A549 (cell line): ENCODE measurements at regions not wholly inside any gene's neighbourhood (a gene's known extent, or its start where the extent isn't known, plus 50 kb on each side); places are given as distances from the start of the nearest gene placed in this dataset.

Source experiments
- ATAC-seq, 2 experiments: fragments of 200-7000 bp in 1 of 2; fragments of >200 bp in 1 of 2; cut with Nextera tagmentation in 1 of 2; cut with Tn5 transposase in 1 of 2; 3 replicates each; pipeline versions ENCODE4 v1.8.0 to v1.9.1; 2018 to 2020; ENCODE audit warnings: mild to moderate bottlenecking in 1 of 2, moderate library complexity in 1 of 2
- CTCF ChIA-PET: fragments of 300-600 bp; sonication (Branson Sonifier 250); formaldehyde crosslinking; extraction: SDS; loops from one replicate; lab custom pipeline; 2021; ENCODE audit warnings: antibody characterized with exemption, inconsistent platforms; lab: Yijun Ruan, JAX
- POLR2A ChIA-PET: fragments of 350-600 bp; formaldehyde crosslinking; extraction: SDS; loops from one replicate; lab custom pipeline; 2021; ENCODE audit warnings: antibody characterized with exemption, inconsistent platforms; lab: Yijun Ruan, JAX
- DNase-seq, 2 experiments: peaks; one replicate each; pipeline versions ENCODE4 v3.0.0 to v3.0.0-alpha.2; 2011 to 2016; ENCODE audit warnings: low read depth in 1 of 2, low spot score in 1 of 2
- FAIRE-seq: peaks from 2 replicates; lab custom pipeline; 2011; peaks lifted over from hg19 to GRCh38; lab: Jason Lieb, UNC
- H3K27ac ChIP-seq, 2 experiments: fragments of >200 bp; sonication (Bioruptor Twin); formaldehyde crosslinking; 3 replicates each; pipeline ENCODE4 v1.5.1; 2016 to 2017
- H3K4me1 ChIP-seq: fragments of >200 bp; sonication (Bioruptor Twin); formaldehyde crosslinking; 3 replicates; pipeline ENCODE4 v1.6.1; 2016
- H3K4me2 ChIP-seq: fragments of >200 bp; sonication (Bioruptor Twin); formaldehyde crosslinking; 3 replicates; pipeline ENCODE4 v1.6.1; 2016
- H3K4me3 ChIP-seq: fragments of >200 bp; sonication (Bioruptor Twin); formaldehyde crosslinking; 3 replicates; pipeline ENCODE4 v1.5.1; 2016
- H3K9me3 ChIP-seq: fragments of >200 bp; sonication (Bioruptor Twin); formaldehyde crosslinking; 3 replicates; pipeline ENCODE4 v1.6.1; 2016
- CBX2 ChIP-seq: fragments of 200-600 bp; sonication (generic); IDR thresholded peaks from 2 replicates; pipeline ENCODE4 v1.6.1; 2016; ENCODE audit warnings: low read depth, mild to moderate bottlenecking, borderline replicate concordance
- CBX8 ChIP-seq: fragments of 200-600 bp; sonication (generic); IDR thresholded peaks from 2 replicates; pipeline ENCODE4 v1.6.1; 2016
- CEBPB ChIP-seq, 2 experiments: fragments of >200 bp in 1 of 2; sonication (Bioruptor Twin) in 1 of 2; formaldehyde crosslinking in 1 of 2; IDR thresholded peaks; 2 replicates each; pipeline ENCODE4 v1.6.1; 2012 to 2016
- CHD2 ChIP-seq: fragments of 150-350 bp; IDR thresholded peaks from 2 replicates; pipeline ENCODE4 v1.6.1; 2014; ENCODE audit warnings: low read length; ENCODE audit not compliant: partially characterized antibody
- EHF ChIP-seq: fragments of 250-450 bp; sonication (Bioruptor Pico); IDR thresholded peaks from 2 replicates; pipeline ENCODE4 v1.5.0; 2020; ENCODE audit warnings: mild to moderate bottlenecking
- FOSL2 ChIP-seq, 2 experiments: fragments of 450-650 bp in 1 of 2; fragments of >200 bp in 1 of 2; sonication (Bioruptor Twin) in 1 of 2; formaldehyde crosslinking; IDR thresholded peaks; 2 replicates each; pipeline versions ENCODE4 v1.5.0 to v1.6.1; 2016 to 2020; ENCODE audit warnings: mild to moderate bottlenecking in 1 of 2, moderate library complexity in 1 of 2
- FOXS1 ChIP-seq: fragments of 250-450 bp; sonication (Bioruptor Pico); IDR thresholded peaks from 2 replicates; pipeline ENCODE4 v1.5.0; 2020; ENCODE audit warnings: mild to moderate bottlenecking, moderate library complexity
- JUNB ChIP-seq: fragments of >200 bp; sonication (Bioruptor Twin); formaldehyde crosslinking; IDR thresholded peaks from 2 replicates; pipeline ENCODE4 v1.6.1; 2016
- KDM1A ChIP-seq: fragments of 200-600 bp; sonication (generic); IDR thresholded peaks from 2 replicates; pipeline ENCODE4 v1.6.1; 2016; ENCODE audit warnings: low read depth, mild to moderate bottlenecking
- MAFK ChIP-seq: fragments of 450-650 bp; IDR thresholded peaks from 2 replicates; pipeline ENCODE4 v1.6.1; 2014; ENCODE audit not compliant: partially characterized antibody
- MAX ChIP-seq: IDR thresholded peaks from 2 replicates; pipeline ENCODE4 v1.6.1; 2012
- MYC ChIP-seq: IDR thresholded peaks from 2 replicates; pipeline ENCODE4 v1.6.1; 2012; ENCODE audit warnings: mild to moderate bottlenecking, inconsistent platforms, low read length, improper control_type of control experiment, borderline replicate concordance
- NFE2L2 ChIP-seq: fragments of 150-350 bp; conservative IDR thresholded peaks from 2 replicates; pipeline ENCODE4 v1.6.1; 2014; ENCODE audit warnings: low read length
- NPAS2 ChIP-seq: fragments of 250-450 bp; sonication (Bioruptor Pico); IDR thresholded peaks from 2 replicates; pipeline ENCODE4 v1.8.0; 2022; ENCODE audit warnings: mild to moderate bottlenecking, moderate library complexity, borderline replicate concordance
- PBX3 ChIP-seq: IDR thresholded peaks from 2 replicates; pipeline ENCODE4 v1.6.1; 2012
- RCOR1 ChIP-seq: fragments of 150-350 bp; IDR thresholded peaks from 2 replicates; pipeline ENCODE4 v1.6.1; 2014; ENCODE audit warnings: antibody characterized with exemption, low read length, low read depth
- RFX5 ChIP-seq: fragments of 450-650 bp; IDR thresholded peaks from 2 replicates; pipeline ENCODE4 v1.7.1; 2014; ENCODE audit warnings: antibody characterized with exemption, mild to moderate bottlenecking, moderate library complexity
- RNF2 ChIP-seq: fragments of 200-600 bp; sonication (generic); IDR thresholded peaks from 2 replicates; pipeline ENCODE4 v1.6.1; 2016; ENCODE audit warnings: low read depth, mild to moderate bottlenecking, antibody characterized with exemption, moderate library complexity, borderline replicate concordance
- SMC3 ChIP-seq: fragments of >200 bp; sonication (Bioruptor Twin); formaldehyde crosslinking; IDR thresholded peaks from 3 replicates; pipeline ENCODE4 v1.6.1; 2018; ENCODE audit warnings: inconsistent platforms
- WGBS: methylation state at CpG from one replicate; pipeline ENCODE4 v1.1.6; 2017; ENCODE audit errors: missing lambda C conversion rate; 5-methylcytosine and 5-hydroxymethylcytosine counted together
- TF ChIP-seq, protein P1 (sequence below): fragments of >200 bp; sonication (Bioruptor Twin); formaldehyde crosslinking; IDR thresholded peaks from 3 replicates; pipeline ENCODE4 v1.6.1; 2016
- TF ChIP-seq, protein P2 (sequence below): fragments of 450-650 bp; IDR thresholded peaks from 2 replicates; pipeline ENCODE4 v1.6.1; 2014; ENCODE audit warnings: antibody characterized with exemption

DNA sequence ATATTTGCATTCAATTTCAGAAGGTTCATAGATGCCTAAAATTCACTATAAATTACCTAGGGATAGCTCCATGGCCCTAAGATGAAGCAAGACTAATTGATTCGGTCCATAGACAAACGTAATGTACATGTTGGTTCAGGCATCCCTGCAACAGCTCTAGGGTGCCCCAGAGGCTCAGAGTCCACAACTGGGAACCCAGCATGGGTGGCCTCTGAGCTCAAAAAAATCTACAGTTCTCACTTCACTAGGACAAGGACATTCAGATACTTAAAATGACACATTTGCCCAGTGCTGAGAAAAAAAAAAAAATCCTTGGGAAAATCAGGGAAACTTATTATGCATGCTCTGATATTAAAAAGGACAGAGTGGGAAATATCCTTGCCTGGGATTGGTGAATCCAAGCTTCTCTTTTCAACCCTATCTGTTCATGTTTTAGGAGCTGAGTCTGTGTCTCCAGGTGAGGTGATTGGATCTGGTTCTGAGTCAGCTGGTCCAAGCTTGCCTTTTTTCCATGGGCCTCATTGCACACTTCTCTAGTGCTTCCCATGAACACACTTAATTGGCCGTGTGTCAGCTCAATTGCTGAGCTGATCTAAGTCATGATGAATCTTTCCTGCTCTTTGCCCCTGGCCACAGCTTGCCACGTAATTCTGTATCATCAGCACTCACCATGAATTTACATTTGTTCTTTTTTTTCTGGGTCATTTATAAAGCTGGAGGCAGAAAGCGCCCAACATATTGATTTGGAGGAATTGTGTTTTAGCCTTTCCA lies 116.3 kb upstream of the RCN1 start:
- CTCF ChIA-PET: interaction anchor here (0.9 to 4.1 kb wide), 4 partner anchors 10 to 568 kb away, joined by 3 to 14 read pairs (median 4); no protein-coding TSS in a partner anchor
- ATAC-seq (peak; percentile 68 to 82; a peak in 5 of 6 replicates), DNase-seq (peak in 1 of 2 experiments; percentile 48), FAIRE-seq (no peak)
- Histone ChIP-seq H3K9me3 (no peaks in the 10 kb centered on the region), H3K27ac (no peak overlapping the region), H3K4me3 (no peak overlapping the region), H3K4me1 (peaks cover 10% of the 10 kb centered on the region; the same call in 2 of the 3 replicates), H3K4me2 (peak overlapping the region; percentile 11; the same call in 1 of the 3 replicates)
- POLR2A ChIA-PET: no interaction called here
- WGBS: 29% methylated on average over 5 of the region's 5 CpGs
- TF ChIP-seq FOXS1 (no peak), KDM1A (no peak), RCOR1 (no peak), NFE2L2 (no peak), CBX8 (no peak), RFX5 (no peak), MYC (no peak), JUNB (peak; percentile 27; the same call in 1 of the 2 replicates), MAX (no peak), EHF (CRISPR knock-in tag) (no peak), MAFK (peak; percentile 49)
- TF ChIP-seq, protein P1, sequence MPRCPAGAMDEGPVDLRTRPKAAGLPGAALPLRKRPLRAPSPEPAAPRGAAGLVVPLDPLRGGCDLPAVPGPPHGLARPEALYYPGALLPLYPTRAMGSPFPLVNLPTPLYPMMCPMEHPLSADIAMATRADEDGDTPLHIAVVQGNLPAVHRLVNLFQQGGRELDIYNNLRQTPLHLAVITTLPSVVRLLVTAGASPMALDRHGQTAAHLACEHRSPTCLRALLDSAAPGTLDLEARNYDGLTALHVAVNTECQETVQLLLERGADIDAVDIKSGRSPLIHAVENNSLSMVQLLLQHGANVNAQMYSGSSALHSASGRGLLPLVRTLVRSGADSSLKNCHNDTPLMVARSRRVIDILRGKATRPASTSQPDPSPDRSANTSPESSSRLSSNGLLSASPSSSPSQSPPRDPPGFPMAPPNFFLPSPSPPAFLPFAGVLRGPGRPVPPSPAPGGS: no peak

- no peak for DNase-seq
- 57% methylated on average over 4 of the region's 4 CpGs for WGBS
- H3K4me3 ChIP-seq: no peak overlapping the region
- H3K4me1 ChIP-seq: peaks cover 10% of the 10 kb centered on the region; the same call in 2 of the 3 replicates
- ATAC-seq: no peak
- no peaks in the 10 kb centered on the region for H3K9me3 ChIP-seq
- CTCF ChIA-PET: interaction anchor here (0.9 to 4.1 kb wide), 3 partner anchors 15 to 566 kb away, joined by 3 to 14 read pairs (median 5); no protein-coding TSS in a partner anchor
- TF ChIP-seq RNF2 (no peak), FOXS1 (no peak), SMC3 (no peak), CBX2 (no peak), RCOR1 (no peak), KDM1A (no peak), FOSL2 (IDR thresholded peaks at IDR 0.05) (no peak), FOSL2 (CRISPR knock-in tag; IDR thresholded peaks at IDR 0.05) (no peak), PBX3 (no peak), CHD2 (no peak), NPAS2 (CRISPR knock-in tag) (no peak), CEBPB (IDR thresholded peaks at IDR 0.05) (no peak)
- TF ChIP-seq, protein P2, sequence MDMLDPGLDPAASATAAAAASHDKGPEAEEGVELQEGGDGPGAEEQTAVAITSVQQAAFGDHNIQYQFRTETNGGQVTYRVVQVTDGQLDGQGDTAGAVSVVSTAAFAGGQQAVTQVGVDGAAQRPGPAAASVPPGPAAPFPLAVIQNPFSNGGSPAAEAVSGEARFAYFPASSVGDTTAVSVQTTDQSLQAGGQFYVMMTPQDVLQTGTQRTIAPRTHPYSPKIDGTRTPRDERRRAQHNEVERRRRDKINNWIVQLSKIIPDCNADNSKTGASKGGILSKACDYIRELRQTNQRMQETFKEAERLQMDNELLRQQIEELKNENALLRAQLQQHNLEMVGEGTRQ: no peak
- no peak for FAIRE-seq
- POLR2A ChIA-PET: no interaction called here
- H3K4me2 ChIP-seq: no peak overlapping the region
- no peak overlapping the region for H3K27ac ChIP-seq
Measured at GRCh38 chr11:31973172-31973571, 117.7 kb upstream of the RCN1 start.
